Muscle layer of duodenum (tissue), 2 donors: ENCODE measurements at regions not wholly inside any gene's neighbourhood (a gene's known extent, or its start where the extent isn't known, plus 50 kb on each side); places are given as distances from the start of the nearest gene placed in this dataset.
"Not testable (repeated sequence)": the region's sequence is repeated elsewhere in the genome, so short reads cannot be mapped to it uniquely, and the experiment has no call there.

Source experiments
- H3K27ac ChIP-seq: one replicate; pipeline ENCODE4 v1.7.0; 2013; ENCODE audit warnings: mild to moderate bottlenecking, low read length
- H3K27me3 ChIP-seq: one replicate; pipeline ENCODE4 v1.7.0; 2013; ENCODE audit warnings: low read depth, mild to moderate bottlenecking, control low read depth, low read length
- H3K36me3 ChIP-seq, 2 donors: one replicate each; pipeline ENCODE4 v1.7.0; 2013; ENCODE audit warnings: low read length in 2 of 2, control low read depth in 1 of 2, mild to moderate bottlenecking in 1 of 2; ENCODE audit not compliant: insufficient read depth in 2 of 2, control insufficient read depth in 1 of 2
- H3K4me1 ChIP-seq, 2 donors: one replicate each; pipeline ENCODE4 v1.7.0; 2013; ENCODE audit warnings: low read length in 2 of 2, mild to moderate bottlenecking in 2 of 2, control low read depth in 1 of 2, moderate library complexity in 1 of 2; ENCODE audit not compliant: insufficient read depth in 2 of 2, control insufficient read depth in 1 of 2
- H3K4me3 ChIP-seq, 2 donors: one replicate each; pipeline ENCODE4 v1.7.0; 2013; ENCODE audit warnings: low read length in 2 of 2, low read depth in 1 of 2, mild to moderate bottlenecking in 1 of 2
- H3K9me3 ChIP-seq, 2 donors: one replicate each; pipeline ENCODE4 v1.7.0; 2013; ENCODE audit warnings: low read length in 2 of 2, control low read depth in 1 of 2, mild to moderate bottlenecking in 1 of 2; ENCODE audit not compliant: control insufficient read depth in 1 of 2
- donor health status: healthy.

GRCh38 chr2:2655453-2656114 is 324.5 kb upstream of the MYT1L start:
- no peak overlapping the region for H3K4me3 ChIP-seq
- H3K4me1 ChIP-seq, result peaks cover 0 to 8% of the 10 kb centered on the region in 2 donors
- no peaks in the 10 kb centered on the region for H3K27me3 ChIP-seq
- no peaks in the 10 kb centered on the region for H3K36me3 ChIP-seq
- H3K27ac ChIP-seq, result no peak overlapping the region
- H3K9me3 ChIP-seq, result no peaks in the 10 kb centered on the region

DNA sequence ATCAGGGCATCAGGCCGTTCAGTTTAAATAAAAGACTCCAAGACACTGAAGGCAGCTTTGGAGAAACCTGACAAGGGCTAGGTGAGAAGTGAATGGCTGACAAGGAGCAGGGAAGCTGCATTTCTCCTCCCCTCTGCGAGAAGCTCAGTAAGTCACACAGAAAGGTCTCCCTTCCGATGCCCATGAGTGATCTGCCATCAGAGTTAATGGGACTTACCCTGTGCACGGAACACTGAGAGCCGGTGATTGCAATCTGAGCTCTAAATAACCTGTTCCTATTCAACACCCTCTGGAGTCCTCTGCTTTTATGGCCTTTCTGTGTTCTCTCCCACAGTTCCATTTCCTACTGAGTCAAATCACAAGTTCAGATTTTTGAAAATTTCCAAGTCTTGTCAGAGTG is 322.2 kb upstream of the MYT1L start:
- Histone ChIP-seq H3K4me3 (no peak overlapping the region), H3K36me3 (no peaks in the 10 kb centered on the region), H3K27me3 (no peaks in the 10 kb centered on the region), H3K9me3 (no peaks in the 10 kb centered on the region), H3K27ac (no peak overlapping the region), H3K4me1 (peaks cover 0 to 8% of the 10 kb centered on the region in 2 donors)

DNA sequence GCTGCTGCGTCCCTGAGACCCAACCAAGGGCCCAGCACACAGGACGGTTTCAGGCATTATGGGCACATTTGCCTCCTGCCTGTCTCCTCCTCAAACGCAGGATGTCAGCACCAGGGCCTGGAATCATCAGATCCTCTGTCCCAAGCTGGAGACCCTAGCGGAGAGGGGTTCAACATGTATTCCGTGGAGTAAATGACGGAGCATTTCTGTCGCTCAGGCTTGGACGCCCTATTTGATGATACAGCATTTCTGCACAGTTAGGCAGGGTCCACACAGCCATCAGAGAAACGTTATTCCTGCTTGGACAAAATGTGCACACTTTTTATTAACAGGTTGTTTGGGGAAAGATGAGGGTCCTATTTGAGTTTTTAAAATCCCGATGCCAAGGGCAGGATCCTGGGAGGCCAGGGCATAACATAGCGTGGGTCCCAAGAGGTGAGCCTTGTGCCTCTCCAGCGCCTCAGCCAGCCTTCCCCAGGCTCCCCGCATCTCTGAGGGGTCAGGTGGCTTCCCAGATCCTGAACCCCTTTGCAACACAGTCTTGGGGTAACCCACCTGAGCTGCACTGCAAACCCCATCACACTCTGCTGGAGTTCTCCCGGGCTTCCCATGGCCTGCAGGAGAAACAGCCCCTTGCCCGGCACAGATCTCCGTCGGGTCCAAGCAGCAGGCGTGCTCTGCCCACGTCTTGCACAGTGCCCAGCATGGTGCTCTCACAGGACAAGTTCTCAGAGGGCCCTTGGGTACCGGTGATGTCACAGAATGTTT is 319.7 kb upstream of the MYT1L start:
- Histone ChIP-seq H3K9me3 (peaks cover 0 to 9% of the 10 kb centered on the region in 2 donors), H3K4me3 (no peak overlapping the region), H3K27ac (no peak overlapping the region), H3K27me3 (no peaks in the 10 kb centered on the region), H3K4me1 (no peaks in the 10 kb centered on the region), H3K36me3 (no peaks in the 10 kb centered on the region)

GRCh38 chr2:2649109-2650072 is 318.3 kb upstream of the MYT1L start:
- Histone ChIP-seq H3K36me3 (no peaks in the 10 kb centered on the region), H3K27me3 (no peaks in the 10 kb centered on the region), H3K27ac (no peak overlapping the region), H3K9me3 (peaks cover 0 to 9% of the 10 kb centered on the region in 2 donors), H3K4me3 (no peak overlapping the region), H3K4me1 (no peaks in the 10 kb centered on the region)

GRCh38 chr2:2648094-2648493 is 317.0 kb upstream of the MYT1L start:
- Histone ChIP-seq H3K9me3 (peaks cover 0 to 9% of the 10 kb centered on the region in 2 donors), H3K4me3 (no peak overlapping the region), H3K27ac (no peak overlapping the region), H3K4me1 (no peaks in the 10 kb centered on the region), H3K27me3 (no peaks in the 10 kb centered on the region), H3K36me3 (no peaks in the 10 kb centered on the region)

DNA sequence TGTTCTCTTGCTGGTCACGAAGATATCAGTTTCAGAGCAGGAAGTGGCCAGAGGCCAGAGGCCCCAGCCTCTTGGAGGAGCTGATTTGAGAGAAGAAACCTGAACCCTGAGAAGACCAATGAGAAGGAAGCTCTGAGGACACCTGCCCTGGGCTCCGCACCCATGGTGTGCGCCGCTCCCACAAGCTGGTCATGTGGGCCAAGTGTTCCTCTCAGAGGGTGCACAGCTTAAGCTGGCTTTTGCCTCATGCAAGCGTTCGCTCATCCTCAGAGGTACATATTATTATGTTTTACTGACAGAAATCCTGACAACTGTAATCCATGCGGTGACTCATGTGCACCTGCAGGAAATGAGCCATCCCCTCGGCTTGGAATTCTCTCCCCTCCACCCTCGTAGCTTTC is 316.1 kb upstream of the MYT1L start:
- H3K9me3 ChIP-seq, result peaks cover 0 to 9% of the 10 kb centered on the region in 2 donors
- no peak overlapping the region for H3K27ac ChIP-seq
- no peak overlapping the region for H3K4me3 ChIP-seq
- no peaks in the 10 kb centered on the region for H3K27me3 ChIP-seq
- H3K36me3 ChIP-seq, result no peaks in the 10 kb centered on the region
- no peaks in the 10 kb centered on the region for H3K4me1 ChIP-seq

GRCh38 chr2:2646433-2647051 is 315.5 kb upstream of the MYT1L start:
- H3K27ac ChIP-seq, result no peak overlapping the region
- H3K9me3 ChIP-seq, result peaks cover 0 to 9% of the 10 kb centered on the region in 2 donors
- no peak overlapping the region for H3K4me3 ChIP-seq
- no peaks in the 10 kb centered on the region for H3K4me1 ChIP-seq
- no peaks in the 10 kb centered on the region for H3K27me3 ChIP-seq
- no peaks in the 10 kb centered on the region for H3K36me3 ChIP-seq

GRCh38 chr2:2645162-2645855 is 314.2 kb upstream of the MYT1L start:
- Histone ChIP-seq H3K9me3 (peaks cover 0 to 9% of the 10 kb centered on the region in 2 donors), H3K4me3 (no peak overlapping the region)

GRCh38 chr2:2644751-2645150 is 313.7 kb upstream of the MYT1L start:
- H3K4me1 ChIP-seq, H3K27me3 ChIP-seq, H3K4me3 ChIP-seq, H3K36me3 ChIP-seq, H3K27ac ChIP-seq, H3K9me3 ChIP-seq: not testable (repeated sequence)

More at GRCh38 chr2:2645162-2645855, 314.2 kb upstream of the MYT1L start:
- H3K27me3 ChIP-seq, result no peaks in the 10 kb centered on the region
- no peaks in the 10 kb centered on the region for H3K36me3 ChIP-seq
- no peaks in the 10 kb centered on the region for H3K4me1 ChIP-seq
- H3K27ac ChIP-seq, result no peak overlapping the region

- H3K27me3 ChIP-seq, result no peaks in the 10 kb centered on the region
- no peak overlapping the region for H3K27ac ChIP-seq
- H3K4me3 ChIP-seq, result no peak overlapping the region
- no peaks in the 10 kb centered on the region for H3K4me1 ChIP-seq
- H3K9me3 ChIP-seq, result peaks cover 0 to 9% of the 10 kb centered on the region in 2 donors
- no peaks in the 10 kb centered on the region for H3K36me3 ChIP-seq
Measured at GRCh38 chr2:2644040-2644439, 313.0 kb upstream of the MYT1L start.
